Lower leg skin (tissue), 4 donors: ENCODE measurements at regions not wholly inside any gene's neighbourhood (a gene's known extent, or its start where the extent isn't known, plus 50 kb on each side); places are given as distances from the start of the nearest gene placed in this dataset.

Experiments
- DNase-seq, 2 donors: peaks; one replicate each; pipeline ENCODE4 v3.0.0-alpha.2; 2019; ENCODE audit warnings: low spot score in 2 of 2
- H3K4me3 ChIP-seq: fragments of 200-600 bp; sonication (generic); 2 replicates; pipeline ENCODE4 v1.5.1; 2017; ENCODE audit warnings: mild to moderate bottlenecking, low read depth; ENCODE audit not compliant: poor library complexity, severe bottlenecking
- CTCF ChIP-seq, 3 donors: fragments of 450-650 bp; IDR thresholded peaks; one replicate each; pipeline ENCODE4 v1.5.1; 2016; ENCODE audit warnings: antibody characterized with exemption in 3 of 3, mild to moderate bottlenecking in 3 of 3, moderate library complexity in 2 of 3
- POLR2A ChIP-seq, 2 donors: fragments of 450-650 bp; IDR thresholded peaks; one replicate each; pipeline ENCODE4 v1.6.1; 2016 to 2017; ENCODE audit warnings: antibody characterized with exemption in 2 of 2, mild to moderate bottlenecking in 1 of 2, moderate library complexity in 1 of 2
- WGBS, 2 donors: methylation state at CpG; one replicate each; pipeline ENCODE4 v1.1.5; 2018; 5-methylcytosine and 5-hydroxymethylcytosine counted together
- intact Hi-C: fragments of 100-400 bp; cut with DNase I; formaldehyde crosslinking; loops from one replicate; pipeline ENCODE4 v1.15.0; 2023; ENCODE audit warnings: low total_unique reads

GRCh38 chr11:106295974-106296373, 218.5 kb downstream of the AASDHPPT start:
- DNase-seq = no peak
- intact Hi-C loops = no loop called here
- no peak for TF ChIP-seq POLR2A (IDR thresholded peaks at IDR 0.05)
- no peak for TF ChIP-seq CTCF (IDR thresholded peaks at IDR 0.05)
- H3K4me3 ChIP-seq = no peak overlapping the region

- no peak for TF ChIP-seq CTCF (IDR thresholded peaks at IDR 0.05)
- no peak overlapping the region for H3K4me3 ChIP-seq
- 83 to 84% methylated on average over 2 of the region's 2 CpGs for WGBS, 2 donors
- intact Hi-C loops = no loop called here
- DNase-seq = no peak
Measured at GRCh38 chr11:106302416-106302815, 225.0 kb downstream of the AASDHPPT start.

- intact Hi-C loops = no loop called here
- no peak overlapping the region for H3K4me3 ChIP-seq
- no peak for TF ChIP-seq CTCF (IDR thresholded peaks at IDR 0.05)
- no peak for TF ChIP-seq POLR2A (IDR thresholded peaks at IDR 0.05)
- DNase-seq = no peak
Measured at GRCh38 chr11:106304274-106304673, 226.8 kb downstream of the AASDHPPT start.

GRCh38 chr11:106305458-106305857, 228.0 kb downstream of the AASDHPPT start:
- no peak for DNase-seq
- TF ChIP-seq POLR2A (IDR thresholded peaks at IDR 0.05) (no peak), CTCF (IDR thresholded peaks at IDR 0.05) (no peak)
- no peak overlapping the region for H3K4me3 ChIP-seq
- WGBS, 2 donors = 57 to 69% methylated on average over 1 of the region's 1 CpG
- intact Hi-C loops = no loop called here

GRCh38 chr11:106306942-106307341, 229.5 kb downstream of the AASDHPPT start:
- DNase-seq = no peak
- intact Hi-C loops = no loop called here
- H3K4me3 ChIP-seq = no peak overlapping the region
- no peak for TF ChIP-seq POLR2A (IDR thresholded peaks at IDR 0.05)
- TF ChIP-seq CTCF (IDR thresholded peaks at IDR 0.05) = no peak

GRCh38 chr11:106309070-106309684, 231.7 kb downstream of the AASDHPPT start:
- TF ChIP-seq CTCF (IDR thresholded peaks at IDR 0.05) (no peak), POLR2A (IDR thresholded peaks at IDR 0.05) (no peak)
- no peak overlapping the region for H3K4me3 ChIP-seq
- DNase-seq = no peak
- intact Hi-C loops = no loop called here
- WGBS, 2 donors = 80 to 82% methylated on average over 2 of the region's 2 CpGs
